ENCODE measurements at regions not wholly inside any gene's neighbourhood (a gene's known extent, or its start where the extent isn't known, plus 50 kb on each side); places are given as distances from the start of the nearest gene placed in this dataset.
"Not testable (repeated sequence)": the region's sequence is repeated elsewhere in the genome, so short reads cannot be mapped to it uniquely, and the experiment has no call there.

DNA sequence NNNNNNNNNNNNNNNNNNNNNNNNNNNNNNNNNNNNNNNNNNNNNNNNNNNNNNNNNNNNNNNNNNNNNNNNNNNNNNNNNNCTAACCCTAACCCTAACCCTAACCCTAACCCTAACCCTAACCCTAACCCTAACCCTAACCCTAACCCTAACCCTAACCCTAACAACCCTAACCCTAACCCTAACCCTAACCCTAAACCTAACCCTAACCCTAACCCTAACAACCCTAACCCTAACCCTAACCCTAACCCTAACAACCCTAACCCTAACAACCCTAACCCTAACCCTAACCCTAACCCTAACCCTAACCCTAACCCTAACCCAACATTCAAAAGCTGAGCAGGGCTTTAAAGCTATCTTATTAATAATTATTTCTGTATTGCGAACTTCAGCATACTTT, 182.5 kb upstream of the FAM20C start:
- not testable (repeated sequence) for H2AFZ ChIP-seq; H3K4me2 ChIP-seq; H4K20me1 ChIP-seq (ENCODE audit: insufficient read depth, poor library complexity, severe bottlenecking); H3K4me1 ChIP-seq (ENCODE audit: insufficient read depth); H3K4me3 ChIP-seq; H3K36me3 ChIP-seq (replicated peaks; ENCODE audit: insufficient read depth, low read depth); H3K27me3 ChIP-seq; H3K9me3 ChIP-seq (ENCODE audit: low read depth); H3K27ac ChIP-seq; DNase-seq (ENCODE audit: low spot score); H3K79me2 ChIP-seq; H3K9me2 ChIP-seq (replicated peaks; ENCODE audit: insufficient read depth)
- no CpG with 5 or more reads among the region's 1 CpG for WGBS (ENCODE audit: low lambda C conversion rate, missing lambda C conversion rate)

DNA sequence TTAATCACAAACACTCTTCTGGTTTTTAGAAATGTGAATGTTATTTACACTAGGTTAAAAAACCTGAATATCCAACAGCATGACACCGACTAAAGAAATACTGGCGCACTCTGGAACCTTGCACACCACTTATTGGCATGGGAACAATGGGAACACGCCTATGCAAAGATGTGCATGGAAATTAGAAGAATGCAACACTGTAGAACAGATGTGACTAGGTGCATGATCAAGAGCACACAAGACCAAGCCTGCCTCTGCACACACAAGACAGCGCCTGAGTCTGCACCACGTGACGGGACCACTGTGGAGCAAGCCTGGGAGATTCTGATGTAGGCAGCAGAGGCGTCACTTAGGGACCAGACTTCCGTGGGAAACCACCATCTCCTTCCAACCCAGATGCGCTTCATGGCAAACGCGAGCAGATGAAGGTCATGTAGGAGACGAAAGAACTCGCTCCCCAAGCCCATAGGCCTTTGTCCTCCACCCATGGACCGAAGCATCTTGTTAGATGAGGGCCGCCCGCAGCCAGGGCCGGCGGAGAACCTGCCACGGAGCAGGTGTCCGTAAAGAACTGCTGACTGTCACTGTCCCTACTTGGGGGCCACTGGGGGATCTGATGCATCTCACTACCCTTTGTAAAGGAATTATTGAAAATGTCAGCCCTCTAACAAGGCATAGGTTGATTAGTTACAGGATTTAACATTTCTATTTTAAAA, 159.6 kb upstream of the FAM20C start:
- not testable (repeated sequence) for H3K27ac ChIP-seq; DNase-seq (ENCODE audit: low spot score)
- WGBS (ENCODE audit: low lambda C conversion rate, missing lambda C conversion rate) = 95% methylated on average over 9 of the region's 20 CpGs

DNA sequence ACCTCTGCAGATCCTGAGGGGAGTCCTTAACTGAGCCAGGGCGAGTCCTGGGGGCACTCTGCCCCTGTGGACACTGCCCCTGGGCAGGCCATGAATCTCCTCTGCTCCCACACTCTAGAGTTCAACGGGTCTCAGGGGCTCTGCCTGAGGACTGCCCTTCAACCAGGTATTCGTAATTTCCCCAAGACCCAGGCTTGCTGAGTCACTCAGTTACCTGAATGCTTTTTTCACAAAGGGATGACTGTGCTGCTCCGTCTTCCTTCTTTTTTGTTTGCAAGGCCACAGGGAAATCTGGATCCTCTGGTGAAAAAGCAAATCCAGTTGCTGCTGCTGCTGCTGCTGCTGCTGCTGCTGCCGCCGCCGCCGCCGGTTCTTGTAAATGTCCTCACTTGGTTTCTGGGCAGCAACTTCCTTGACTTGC, 157.2 kb upstream of the FAM20C start:
- H3K27ac ChIP-seq = peak overlapping the region; percentile 23
- H3K9me2 ChIP-seq (replicated peaks; ENCODE audit: insufficient read depth) = not testable (repeated sequence)

More for the DNA sequence above, 159.6 kb upstream of the FAM20C start:
- not testable (repeated sequence) for H2AFZ ChIP-seq; H3K4me3 ChIP-seq; H3K36me3 ChIP-seq (replicated peaks; ENCODE audit: insufficient read depth, low read depth); H3K4me2 ChIP-seq; H3K9me3 ChIP-seq (ENCODE audit: low read depth); H3K27me3 ChIP-seq; H4K20me1 ChIP-seq (ENCODE audit: insufficient read depth, poor library complexity, severe bottlenecking); H3K9me2 ChIP-seq (replicated peaks; ENCODE audit: insufficient read depth); H3K4me1 ChIP-seq (ENCODE audit: insufficient read depth); H3K79me2 ChIP-seq

DNA sequence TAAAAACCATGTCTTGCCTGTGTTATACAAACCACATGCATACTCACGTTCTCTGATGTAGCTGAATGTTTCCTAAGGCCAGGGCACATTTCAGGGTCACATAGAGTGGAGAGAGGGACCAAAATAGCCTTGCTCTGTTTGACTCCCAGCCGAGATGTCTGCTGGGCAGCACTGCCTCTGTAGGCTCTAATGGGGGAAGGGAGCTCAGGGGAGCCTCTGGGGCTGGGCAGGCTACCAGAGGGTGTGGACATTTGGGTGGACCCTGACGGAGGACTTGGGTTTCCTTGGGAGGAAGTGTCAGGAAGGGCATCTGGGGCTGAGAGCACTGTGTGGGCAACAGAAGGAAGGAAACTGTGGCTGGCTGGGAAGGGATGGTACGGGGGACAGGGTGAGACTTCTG, 155.8 kb upstream of the FAM20C start:
- H3K4me3 ChIP-seq; H3K27me3 ChIP-seq; H3K4me1 ChIP-seq (ENCODE audit: insufficient read depth); H3K4me2 ChIP-seq; H3K36me3 ChIP-seq (replicated peaks; ENCODE audit: insufficient read depth, low read depth); H3K27ac ChIP-seq; DNase-seq (ENCODE audit: low spot score); H3K79me2 ChIP-seq; H2AFZ ChIP-seq; H4K20me1 ChIP-seq (ENCODE audit: insufficient read depth, poor library complexity, severe bottlenecking); H3K9me2 ChIP-seq (replicated peaks; ENCODE audit: insufficient read depth); H3K9me3 ChIP-seq (ENCODE audit: low read depth): not testable (repeated sequence)
- WGBS (ENCODE audit: low lambda C conversion rate, missing lambda C conversion rate) = no CpG with 5 or more reads among the region's 4 CpGs

More for the DNA sequence above, 157.2 kb upstream of the FAM20C start:
- 44% methylated on average over 4 of the region's 9 CpGs for WGBS (ENCODE audit: low lambda C conversion rate, missing lambda C conversion rate)
- not testable (repeated sequence) for H3K36me3 ChIP-seq (replicated peaks; ENCODE audit: insufficient read depth, low read depth); H2AFZ ChIP-seq; H3K4me3 ChIP-seq; H4K20me1 ChIP-seq (ENCODE audit: insufficient read depth, poor library complexity, severe bottlenecking); H3K4me2 ChIP-seq; H3K27me3 ChIP-seq; H3K9me3 ChIP-seq (ENCODE audit: low read depth); H3K4me1 ChIP-seq (ENCODE audit: insufficient read depth); H3K79me2 ChIP-seq
- DNase-seq (ENCODE audit: low spot score) = peak; percentile 19

DNA sequence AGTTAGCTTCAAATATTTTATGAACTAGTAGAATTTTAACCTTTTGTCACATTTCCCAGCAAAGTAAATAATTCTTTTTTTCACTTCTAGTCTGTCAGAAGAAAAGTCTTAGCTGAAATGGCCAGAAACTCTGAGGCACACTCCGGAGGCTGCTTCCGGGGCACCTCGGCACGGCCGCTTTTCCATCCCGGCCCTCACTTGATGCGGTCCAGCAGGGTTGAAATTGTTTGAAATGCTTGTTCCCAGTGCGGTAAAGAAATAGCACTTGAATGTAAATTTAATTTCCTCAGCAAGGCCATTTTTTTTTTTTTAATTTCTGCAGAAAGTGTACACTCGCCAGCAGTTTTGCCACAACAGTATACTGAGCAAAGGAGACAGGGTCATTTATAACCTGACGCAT, 154.7 kb upstream of the FAM20C start:
- H2AFZ ChIP-seq; H3K9me2 ChIP-seq (replicated peaks; ENCODE audit: insufficient read depth); H3K4me3 ChIP-seq; H3K4me1 ChIP-seq (ENCODE audit: insufficient read depth); H3K27ac ChIP-seq; H3K36me3 ChIP-seq (replicated peaks; ENCODE audit: insufficient read depth, low read depth); H3K9me3 ChIP-seq (ENCODE audit: low read depth); H3K4me2 ChIP-seq; H3K79me2 ChIP-seq; H4K20me1 ChIP-seq (ENCODE audit: insufficient read depth, poor library complexity, severe bottlenecking); DNase-seq (ENCODE audit: low spot score); H3K27me3 ChIP-seq: not testable (repeated sequence)
- WGBS (ENCODE audit: low lambda C conversion rate, missing lambda C conversion rate) = 96% methylated on average over 9 of the region's 10 CpGs

DNA sequence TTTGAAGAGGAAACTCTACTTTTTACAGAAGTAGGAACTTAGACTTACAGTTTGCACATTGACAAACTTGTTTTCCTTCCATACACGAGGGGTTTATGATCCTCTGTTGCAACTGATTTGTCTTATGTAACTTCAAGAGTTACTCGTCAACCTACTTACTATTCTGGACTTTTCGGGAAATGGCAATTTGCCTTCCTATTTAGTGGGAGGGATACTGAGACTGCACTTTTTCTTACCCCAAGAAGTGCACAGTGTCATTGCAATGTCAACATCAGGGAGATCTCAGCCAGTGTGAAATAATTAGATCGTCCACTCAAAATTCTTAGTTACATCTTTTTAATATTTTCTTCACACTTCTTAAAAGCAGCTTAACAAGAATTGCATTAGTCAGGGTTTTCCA, 153.9 kb upstream of the FAM20C start:
- WGBS (ENCODE audit: low lambda C conversion rate, missing lambda C conversion rate) = 100% methylated on average over 1 of the region's 4 CpGs
- not testable (repeated sequence) for H3K79me2 ChIP-seq; H3K27me3 ChIP-seq; H3K9me2 ChIP-seq (replicated peaks; ENCODE audit: insufficient read depth); H3K27ac ChIP-seq; H3K4me3 ChIP-seq; H3K4me1 ChIP-seq (ENCODE audit: insufficient read depth); H3K4me2 ChIP-seq; DNase-seq (ENCODE audit: low spot score); H3K36me3 ChIP-seq (replicated peaks; ENCODE audit: insufficient read depth, low read depth); H3K9me3 ChIP-seq (ENCODE audit: low read depth); H2AFZ ChIP-seq; H4K20me1 ChIP-seq (ENCODE audit: insufficient read depth, poor library complexity, severe bottlenecking)

Data from hepatocyte (in vitro differentiated cells).